Amniotic epithelial cell (primary cell): ENCODE measurements at regions not wholly inside any gene's neighbourhood (a gene's known extent, or its start where the extent isn't known, plus 50 kb on each side); places are given as distances from the start of the nearest gene placed in this dataset.
"Not testable (repeated sequence)": the region's sequence is repeated elsewhere in the genome, so short reads cannot be mapped to it uniquely, and the experiment has no call there.

Source experiments
- DNase-seq: peaks from one replicate; pipeline ENCODE4 v3.0.0-alpha.2; 2010; ENCODE audit warnings: low read depth

- DNase-seq: no peak
Measured at GRCh38 chr2:31813016-31813415, 197.8 kb downstream of the MEMO1 start.

- peak; percentile 70 for DNase-seq
Measured at GRCh38 chr2:31812051-31812798, 198.6 kb downstream of the MEMO1 start.

- no peak for DNase-seq
Measured at GRCh38 chr2:31811482-31811881, 199.3 kb downstream of the MEMO1 start.

GRCh38 chr2:31810200-31810917 is 200.4 kb downstream of the MEMO1 start:
- DNase-seq: no peak

- DNase-seq: no peak
Measured at GRCh38 chr2:31805688-31806087, 205.1 kb downstream of the MEMO1 start.

- not testable (repeated sequence) for DNase-seq
Measured at GRCh38 chr2:31803481-31804153, 207.2 kb downstream of the MEMO1 start.

- DNase-seq: no peak
Measured at GRCh38 chr2:31802711-31803110, 208.1 kb downstream of the MEMO1 start.

GRCh38 chr2:31799282-31799681 is 211.5 kb downstream of the MEMO1 start:
- DNase-seq: not testable (repeated sequence)

- DNase-seq: no peak
Measured at GRCh38 chr2:31788273-31788672, 207.5 kb upstream of the SRD5A2 start.

- no peak for DNase-seq
Measured at GRCh38 chr2:31785876-31786275, 205.1 kb upstream of the SRD5A2 start.

- DNase-seq: no peak
Measured at GRCh38 chr2:31784868-31785267, 204.1 kb upstream of the SRD5A2 start.

GRCh38 chr2:31783446-31784091 is 202.8 kb upstream of the SRD5A2 start:
- not testable (repeated sequence) for DNase-seq

- no peak for DNase-seq
Measured at GRCh38 chr2:31778153-31778552, 197.4 kb upstream of the SRD5A2 start.

- no peak for DNase-seq
Measured at GRCh38 chr2:31770741-31771140, 190.0 kb upstream of the SRD5A2 start.

- DNase-seq: no peak
Measured at GRCh38 chr2:31765078-31765945, 184.6 kb upstream of the SRD5A2 start.

GRCh38 chr2:31764169-31764568 is 183.4 kb upstream of the SRD5A2 start:
- no peak for DNase-seq

GRCh38 chr2:31762085-31762484 is 181.3 kb upstream of the SRD5A2 start:
- peak; percentile 2 for DNase-seq

GRCh38 chr2:31757351-31757750 is 176.6 kb upstream of the SRD5A2 start:
- not testable (repeated sequence) for DNase-seq

GRCh38 chr2:31748746-31749145 is 168.0 kb upstream of the SRD5A2 start:
- not testable (repeated sequence) for DNase-seq

GRCh38 chr2:31748041-31748440 is 167.3 kb upstream of the SRD5A2 start:
- no peak for DNase-seq

GRCh38 chr2:31739161-31739560 is 158.4 kb upstream of the SRD5A2 start:
- no peak for DNase-seq
